Upper lobe of left lung (tissue), 4 donors: ENCODE measurements at regions not wholly inside any gene's neighbourhood (a gene's known extent, or its start where the extent isn't known, plus 50 kb on each side); places are given as distances from the start of the nearest gene placed in this dataset.

Experiments used
- CTCF ChIP-seq, 6 experiments: fragments of 450-650 bp in 4 of 6; fragments of 200-600 bp in 2 of 6; sonication (generic) in 2 of 6; IDR thresholded peaks; one replicate each; pipeline ENCODE4 v1.5.1; 2016 to 2019; ENCODE audit warnings: antibody characterized with exemption in 6 of 6
- POLR2A ChIP-seq, 4 donors: fragments of 450-650 bp; IDR thresholded peaks; one replicate each; pipeline ENCODE4 v1.5.1; 2016 to 2017; ENCODE audit warnings: antibody characterized with exemption in 4 of 4, mild to moderate bottlenecking in 2 of 4
- POLR2AphosphoS5 ChIP-seq, 2 donors: sonication (generic); formaldehyde crosslinking; IDR thresholded peaks; one replicate each; pipeline ENCODE4 v1.5.1; 2017; ENCODE audit warnings: antibody characterized with exemption in 2 of 2

- TF ChIP-seq POLR2A (IDR thresholded peaks at IDR 0.05) = no peak
- no peak for TF ChIP-seq CTCF (IDR thresholded peaks at IDR 0.05)
- no peak for TF ChIP-seq POLR2AphosphoS5 (IDR thresholded peaks at IDR 0.05)
Observed at GRCh38 chr2:41806286-41806685, 241.5 kb upstream of the PKDCC start.
